HEK293 (cell line): ENCODE measurements at regions not wholly inside any gene's neighbourhood (a gene's known extent, or its start where the extent isn't known, plus 50 kb on each side); places are given as distances from the start of the nearest gene placed in this dataset.

ENCODE experiments used
- CTCF ChIP-seq: fragments of 450-650 bp; formaldehyde crosslinking; IDR thresholded peaks from 2 replicates; pipeline ENCODE4 v1.5.1; 2016; ENCODE audit warnings: missing biosample characterization, missing genetic modification characterization
- HOXA7 ChIP-seq: sonication (generic); formaldehyde crosslinking; IDR thresholded peaks from 2 replicates; pipeline ENCODE4 v1.8.1; 2022; ENCODE audit warnings: missing genetic modification reagents, borderline replicate concordance
- KLF8 ChIP-seq: fragments of 450-650 bp; formaldehyde crosslinking; IDR thresholded peaks from 2 replicates; pipeline ENCODE4 v1.5.1; 2016; ENCODE audit warnings: missing biosample characterization, missing genetic modification characterization
- ZNF26 ChIP-seq: fragments of 450-650 bp; formaldehyde crosslinking; IDR thresholded peaks from 2 replicates; pipeline ENCODE4 v1.5.1; 2016; ENCODE audit warnings: missing biosample characterization, missing genetic modification characterization
- ZNF324 ChIP-seq: fragments of 450-650 bp; formaldehyde crosslinking; IDR thresholded peaks from 2 replicates; pipeline ENCODE4 v1.5.1; 2016; ENCODE audit warnings: missing biosample characterization, missing genetic modification characterization
- ZNF423 ChIP-seq: fragments of 450-650 bp; formaldehyde crosslinking; IDR thresholded peaks from 2 replicates; pipeline ENCODE4 v1.5.1; 2016; ENCODE audit warnings: missing biosample characterization, missing genetic modification characterization

GRCh38 chr18:27614951-27615844, 430.1 kb upstream of the CHST9 start:
- no peak for TF ChIP-seq ZNF423 (tag by site-specific recombination)
- no peak for TF ChIP-seq KLF8
- TF ChIP-seq ZNF324 (tag by site-specific recombination) = no peak
- no peak for TF ChIP-seq HOXA7
- TF ChIP-seq ZNF26 (tag by site-specific recombination) = no peak
- no peak for TF ChIP-seq CTCF
